ENCODE measurements at regions not wholly inside any gene's neighbourhood (a gene's known extent, or its start where the extent isn't known, plus 50 kb on each side); places are given as distances from the start of the nearest gene placed in this dataset.

- no peak overlapping the region for H3K4me2 ChIP-seq (ENCODE audit: control insufficient read depth, extremely low read depth, insufficient read depth, low read depth, low read length)
- H3K79me2 ChIP-seq (ENCODE audit: control insufficient read depth, insufficient read depth, low read length), result no peaks in the 10 kb centered on the region
- no peaks in the 10 kb centered on the region for H3K36me3 ChIP-seq (ENCODE audit: control insufficient read depth in 2 of 2, extremely low read depth in 1 of 2, insufficient read depth in 2 of 2, low read length in 2 of 2)
- dilution Hi-C loops (cut with MboI; ENCODE audit: extremely low pct_ligation_motif_present, low sequenced_read_pairs), result no loop called here
- no peak overlapping the region for H3K27ac ChIP-seq (ENCODE audit: control insufficient read depth, insufficient read depth, low read length)
- H3K9me1 ChIP-seq (ENCODE audit: control insufficient read depth, extremely low read depth, insufficient read depth, low read length), result no peaks in the 10 kb centered on the region
- no peaks in the 10 kb centered on the region for H3K4me1 ChIP-seq (ENCODE audit: control insufficient read depth, extremely low read depth, insufficient read depth, low read length)
- no peaks in the 10 kb centered on the region for H3K9me3 ChIP-seq (ENCODE audit: control insufficient read depth, low read depth, low read length)
- no peak overlapping the region for H3K4me3 ChIP-seq (ENCODE audit: control insufficient read depth in 2 of 3, extremely low read depth in 1 of 3, insufficient read depth in 2 of 3, low read depth in 1 of 3, low read length in 3 of 3)
- H3K9ac ChIP-seq (ENCODE audit: control insufficient read depth, extremely low read depth, insufficient read depth, low read length), result no peak overlapping the region
- no peaks in the 10 kb centered on the region for H4K20me1 ChIP-seq (ENCODE audit: control insufficient read depth, extremely low read depth, insufficient read depth, low read length)
- H3K27me3 ChIP-seq (ENCODE audit: control insufficient read depth, extremely low read depth, insufficient read depth, low read length), result no peaks in the 10 kb centered on the region
- no peak for DNase-seq (ENCODE audit: low read depth, low spot score)
- TF ChIP-seq CTCF (optimal IDR thresholded peaks at IDR 0.05 in 1 of 3, IDR thresholded peaks at IDR 0.05 in 1 of 3, conservative IDR thresholded peaks at IDR 0.05 in 1 of 3; ENCODE audit: extremely low read depth in 1 of 3, insufficient read depth in 2 of 3, low read length in 3 of 3) (no peak), EZH2 (IDR thresholded peaks at IDR 0.05; ENCODE audit: low read length) (no peak)
- no peak overlapping the region for H2AFZ ChIP-seq (ENCODE audit: control insufficient read depth, low read length)
- no peak for FAIRE-seq
Observed at GRCh38 chr2:199136242-199136641, 321.5 kb downstream of the SATB2 start.

GRCh38 chr2:199131876-199132275 is 325.9 kb downstream of the SATB2 start:
- FAIRE-seq, result no peak
- H3K4me2 ChIP-seq (ENCODE audit: control insufficient read depth, extremely low read depth, insufficient read depth, low read depth, low read length), result no peak overlapping the region
- TF ChIP-seq CTCF (optimal IDR thresholded peaks at IDR 0.05 in 1 of 3, IDR thresholded peaks at IDR 0.05 in 1 of 3, conservative IDR thresholded peaks at IDR 0.05 in 1 of 3; ENCODE audit: extremely low read depth in 1 of 3, insufficient read depth in 2 of 3, low read length in 3 of 3) (no peak), EZH2 (IDR thresholded peaks at IDR 0.05; ENCODE audit: low read length) (no peak)

More at GRCh38 chr2:199131876-199132275, 325.9 kb downstream of the SATB2 start:
- Histone ChIP-seq H3K9me3 (ENCODE audit: control insufficient read depth, low read depth, low read length) (no peaks in the 10 kb centered on the region), H3K4me3 (ENCODE audit: control insufficient read depth in 2 of 3, extremely low read depth in 1 of 3, insufficient read depth in 2 of 3, low read depth in 1 of 3, low read length in 3 of 3) (no peak overlapping the region), H3K36me3 (ENCODE audit: control insufficient read depth in 2 of 2, extremely low read depth in 1 of 2, insufficient read depth in 2 of 2, low read length in 2 of 2) (no peaks in the 10 kb centered on the region), H3K4me1 (ENCODE audit: control insufficient read depth, extremely low read depth, insufficient read depth, low read length) (no peaks in the 10 kb centered on the region), H3K27me3 (ENCODE audit: control insufficient read depth, extremely low read depth, insufficient read depth, low read length) (no peaks in the 10 kb centered on the region), H3K27ac (ENCODE audit: control insufficient read depth, insufficient read depth, low read length) (no peak overlapping the region), H3K9ac (ENCODE audit: control insufficient read depth, extremely low read depth, insufficient read depth, low read length) (no peak overlapping the region), H4K20me1 (ENCODE audit: control insufficient read depth, extremely low read depth, insufficient read depth, low read length) (no peaks in the 10 kb centered on the region), H3K79me2 (ENCODE audit: control insufficient read depth, insufficient read depth, low read length) (no peaks in the 10 kb centered on the region), H3K9me1 (ENCODE audit: control insufficient read depth, extremely low read depth, insufficient read depth, low read length) (no peaks in the 10 kb centered on the region), H2AFZ (ENCODE audit: control insufficient read depth, low read length) (no peak overlapping the region)
- DNase-seq (ENCODE audit: low read depth, low spot score), result no peak
- dilution Hi-C loops (cut with MboI; ENCODE audit: extremely low pct_ligation_motif_present, low sequenced_read_pairs), result no loop called here

All from keratinocyte (primary cell).